H54 (cell line): ENCODE measurements at regions not wholly inside any gene's neighbourhood (a gene's known extent, or its start where the extent isn't known, plus 50 kb on each side); places are given as distances from the start of the nearest gene placed in this dataset.

Experiments
- DNase-seq: peaks from one replicate; pipeline ENCODE4 v3.0.0; 2011; ENCODE audit warnings: low spot score, mixed read lengths; ENCODE audit not compliant: insufficient read length
- FAIRE-seq: peaks from 3 replicates; lab custom pipeline; 2011; peaks lifted over from hg19 to GRCh38; lab: Jason Lieb, UNC
- POLR2A ChIP-seq: IDR thresholded peaks from 2 replicates; pipeline ENCODE4 v1.6.1; 2011; ENCODE audit warnings: low read depth, mild to moderate bottlenecking, low read length

DNA sequence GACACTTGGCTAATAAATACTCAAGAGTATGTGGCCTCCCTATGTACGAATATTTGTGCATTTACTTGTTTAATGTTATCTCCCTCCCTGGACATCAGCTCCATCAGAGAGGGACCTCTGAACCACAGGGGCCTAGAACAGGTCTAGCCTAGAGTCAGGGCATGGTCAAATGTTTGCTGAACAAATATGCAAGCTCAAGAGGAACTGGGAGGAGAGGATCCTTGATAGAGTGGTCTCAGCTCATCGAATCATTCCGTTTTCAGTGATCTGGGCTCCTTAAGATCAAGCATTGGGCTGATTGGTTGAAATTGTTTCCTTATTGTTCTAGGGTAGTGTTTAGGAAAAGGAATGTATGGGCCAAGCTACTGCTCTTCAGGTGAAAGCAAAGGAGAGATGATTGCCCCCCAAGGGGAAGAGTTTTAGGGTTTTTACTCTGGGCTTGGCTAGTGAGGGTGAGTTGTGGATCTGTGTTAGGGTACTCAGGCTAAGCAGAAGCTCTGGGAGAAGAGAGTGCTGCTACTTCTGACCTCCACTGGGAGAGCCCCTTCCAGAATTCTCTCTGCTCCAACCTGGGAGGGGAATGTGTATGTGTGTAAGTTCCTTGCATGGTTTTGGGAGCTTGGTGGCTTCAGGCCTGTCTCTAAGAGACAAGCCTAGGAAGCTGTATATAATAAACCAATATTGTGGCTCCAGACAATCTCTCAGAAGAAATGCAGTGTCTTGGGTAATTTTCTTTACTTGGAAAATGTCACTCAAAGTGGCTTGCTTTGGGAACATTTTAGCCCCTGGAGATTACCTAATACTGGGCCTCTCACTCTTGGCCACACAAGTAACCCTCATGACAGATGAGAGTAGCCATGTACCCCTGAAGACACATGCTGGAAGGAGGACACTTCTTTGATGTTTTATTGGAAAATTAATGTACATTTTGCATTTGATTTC lies 110.0 kb downstream of the EMX2 start:
- no peak for DNase-seq
- no peak for FAIRE-seq
- TF ChIP-seq POLR2A, result no peak

GRCh38 chr10:117653170-117653515 lies 110.6 kb downstream of the EMX2 start:
- FAIRE-seq, result peak; percentile 89

GRCh38 chr10:117654105-117654504 lies 111.6 kb downstream of the EMX2 start:
- TF ChIP-seq POLR2A, result no peak
- DNase-seq, result no peak
- FAIRE-seq, result no peak

More at GRCh38 chr10:117653170-117653515, 110.6 kb downstream of the EMX2 start:
- DNase-seq, result peak; percentile 79
- no peak for TF ChIP-seq POLR2A

GRCh38 chr10:117656385-117657367 lies 114.1 kb downstream of the EMX2 start:
- no peak for TF ChIP-seq POLR2A
- no peak for DNase-seq
- no peak for FAIRE-seq

DNA sequence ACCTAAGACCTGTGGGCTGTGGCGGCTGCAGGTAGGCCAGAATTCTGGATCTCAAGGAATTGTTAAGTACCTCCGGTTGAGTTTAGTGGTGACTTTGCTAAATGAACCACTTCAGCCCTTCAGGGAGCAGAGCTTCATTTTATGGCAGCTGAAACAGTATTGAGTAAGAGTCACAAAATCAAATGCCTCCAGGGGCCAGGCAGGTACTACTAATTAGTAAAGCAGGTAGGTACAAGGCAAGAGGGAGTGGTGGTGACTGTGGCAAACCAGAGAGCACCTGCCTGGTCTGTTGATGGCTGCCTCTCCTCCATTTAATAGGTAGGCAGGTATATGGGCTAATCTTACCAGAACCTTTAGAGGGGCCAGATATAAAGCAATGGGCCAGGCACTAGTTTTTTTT lies 118.8 kb downstream of the EMX2 start:
- FAIRE-seq, result no peak
- no peak for TF ChIP-seq POLR2A
- DNase-seq, result no peak

DNA sequence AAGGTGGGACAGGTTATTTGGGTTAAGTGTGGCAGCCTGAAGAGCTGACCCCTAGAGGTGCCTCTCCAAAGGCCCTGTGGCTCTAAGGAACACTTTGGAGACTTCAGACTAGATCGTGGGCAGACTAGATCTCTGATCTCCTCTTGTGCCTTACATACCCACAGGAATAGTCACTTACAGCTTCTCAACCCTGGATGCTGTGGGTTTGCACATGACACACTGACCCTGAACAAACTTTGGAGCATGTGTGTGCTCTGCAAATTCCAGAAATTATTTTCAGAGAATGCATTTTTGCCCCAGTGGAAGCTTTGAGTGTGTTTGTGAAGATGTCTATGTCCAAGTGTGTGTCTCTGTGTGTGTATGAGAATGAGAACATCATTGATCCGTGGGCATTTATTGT lies 119.6 kb downstream of the EMX2 start:
- no peak for FAIRE-seq
- no peak for TF ChIP-seq POLR2A
- no peak for DNase-seq

- FAIRE-seq (no peak), DNase-seq (no peak)
- TF ChIP-seq POLR2A, result no peak
These were observed 120.4 kb downstream of the EMX2 start for GRCh38 chr10:117662751-117663540.

- FAIRE-seq (no peak), DNase-seq (no peak)
- TF ChIP-seq POLR2A, result no peak
These were observed 121.2 kb downstream of the EMX2 start for GRCh38 chr10:117663750-117664149.

DNA sequence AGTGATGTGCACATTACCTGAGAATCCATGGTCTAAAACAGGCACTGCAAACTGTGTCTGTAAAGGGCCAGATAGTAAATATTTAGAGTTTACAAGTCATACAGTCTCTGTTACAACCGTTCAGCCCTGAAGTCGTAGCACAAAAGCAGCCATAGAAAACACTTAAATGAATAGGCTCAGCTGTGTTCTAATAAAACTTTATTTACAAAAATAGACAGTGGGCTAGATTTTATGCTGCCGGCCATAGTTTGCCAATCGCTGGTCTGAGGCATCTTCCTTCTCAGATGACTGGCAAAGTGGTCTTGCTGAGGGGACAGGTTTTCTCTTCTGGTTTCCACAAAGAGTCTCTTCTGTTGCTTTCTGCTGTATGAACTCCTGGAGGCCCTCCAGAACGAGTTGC lies 121.7 kb downstream of the EMX2 start:
- FAIRE-seq, result no peak
- TF ChIP-seq POLR2A, result no peak
- DNase-seq, result no peak

DNA sequence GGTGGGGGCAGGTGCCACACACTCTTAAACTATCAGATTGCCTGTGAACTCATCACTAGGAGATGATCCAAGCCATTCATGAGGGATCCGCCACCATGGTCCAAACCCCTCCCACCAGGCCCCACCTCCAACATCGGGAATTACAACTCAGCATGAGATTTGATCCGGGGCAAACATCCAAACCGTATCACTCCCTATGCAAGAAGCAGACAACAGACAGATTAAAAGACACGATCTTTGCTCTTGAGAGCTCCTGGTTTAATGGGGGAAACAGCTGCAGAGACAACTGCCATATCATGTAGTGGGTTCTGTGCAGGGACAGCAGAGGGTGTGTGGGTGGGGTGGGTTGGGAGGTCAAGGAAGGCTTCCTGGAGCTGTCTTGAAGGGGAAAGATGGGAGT lies 123.6 kb downstream of the EMX2 start:
- DNase-seq (no peak), FAIRE-seq (no peak)
- TF ChIP-seq POLR2A, result no peak

DNA sequence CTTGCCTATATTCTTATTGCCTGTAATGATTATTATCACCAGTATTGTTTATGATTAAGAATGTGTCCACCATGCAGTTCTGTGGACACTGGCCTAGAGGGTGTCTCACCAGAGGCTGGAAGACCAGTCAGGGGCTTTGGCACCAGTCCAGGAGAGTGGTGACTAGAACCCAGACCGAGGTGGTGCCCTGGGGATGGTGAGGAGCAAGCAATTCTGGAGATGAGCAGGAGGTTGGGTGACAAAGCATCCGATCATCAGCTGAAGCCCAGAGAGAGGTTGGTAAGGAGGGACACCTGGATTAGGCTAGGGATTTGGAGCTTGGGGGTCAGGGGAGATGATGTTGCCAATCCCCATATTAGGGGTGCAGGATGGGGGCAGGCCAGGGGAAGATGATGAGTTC lies 124.4 kb downstream of the EMX2 start:
- DNase-seq (no peak), FAIRE-seq (no peak)
- no peak for TF ChIP-seq POLR2A

DNA sequence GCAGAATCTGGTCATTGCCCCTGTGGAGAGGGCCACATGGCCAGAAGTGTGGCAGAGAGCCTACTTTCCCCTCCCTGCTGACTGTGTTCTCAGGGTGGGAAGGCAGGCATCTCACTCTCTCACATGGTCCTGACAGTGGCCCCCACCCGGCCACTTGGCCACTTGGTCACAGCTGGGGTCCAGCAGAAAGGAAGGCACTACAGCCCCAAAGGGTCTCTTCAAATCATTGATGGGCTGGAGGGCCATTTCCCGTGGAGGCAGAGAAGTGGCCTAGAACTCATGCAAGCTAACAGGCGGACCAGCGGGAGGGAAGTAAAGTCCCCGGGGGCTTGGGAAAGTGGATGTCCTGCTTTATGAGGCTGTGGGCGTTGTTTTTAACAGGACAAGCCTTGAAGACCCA lies 125.3 kb downstream of the EMX2 start:
- DNase-seq (no peak), FAIRE-seq (no peak)
- TF ChIP-seq POLR2A, result no peak

DNA sequence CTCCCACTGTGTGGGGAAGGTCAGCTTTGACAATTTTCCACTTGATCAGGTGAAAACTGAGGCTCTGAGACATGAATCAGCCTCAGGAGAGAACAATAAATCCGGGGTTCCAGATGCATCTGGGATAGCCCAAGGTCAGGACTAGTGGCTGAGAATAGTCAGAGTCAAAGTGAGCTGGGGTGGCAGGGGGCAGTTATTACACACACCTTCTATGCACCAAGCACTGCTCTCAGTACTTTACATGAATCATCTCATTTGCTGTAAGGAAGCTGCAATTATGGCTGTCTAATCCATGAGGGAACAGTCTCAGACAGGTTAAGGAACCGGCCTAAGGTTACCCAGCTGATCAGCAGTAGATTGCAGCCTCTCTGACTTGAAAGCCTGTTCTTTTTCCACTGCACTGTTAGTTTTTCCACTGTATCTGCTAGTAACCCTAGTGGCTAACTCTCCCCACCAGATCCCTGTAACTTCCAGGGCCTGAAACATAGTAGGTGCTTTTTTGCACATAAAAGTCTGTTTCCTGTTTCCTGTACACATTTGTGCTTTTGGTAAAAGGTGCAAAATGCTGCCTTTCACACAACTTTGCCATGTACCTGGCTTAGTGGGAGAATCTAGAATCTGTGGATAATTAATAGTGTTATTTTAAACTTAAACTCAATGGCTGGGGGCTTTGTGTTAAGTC lies 125.9 kb downstream of the EMX2 start:
- no peak for TF ChIP-seq POLR2A
- FAIRE-seq (no peak), DNase-seq (no peak)
